Astrocyte of the cerebellum (primary cell): ENCODE measurements at regions not wholly inside any gene's neighbourhood (a gene's known extent, or its start where the extent isn't known, plus 50 kb on each side); places are given as distances from the start of the nearest gene placed in this dataset.

Experiments used
- DNase-seq: peaks from one replicate; pipeline ENCODE4 v3.0.0-alpha.2; 2011; ENCODE audit warnings: low read depth
- H3K4me3 ChIP-seq: 2 replicates; pipeline ENCODE4 v1.5.1; 2011; ENCODE audit warnings: mild to moderate bottlenecking, low read depth, low read length, moderate library complexity
- CTCF ChIP-seq: IDR thresholded peaks from 2 replicates; pipeline ENCODE4 v1.5.1; 2012; ENCODE audit warnings: low read length, low read depth, moderate library complexity, mild to moderate bottlenecking; ENCODE audit errors: missing control alignments
- in situ Hi-C: cut with HindIII; loops from 2 replicates; pipeline ENCODE4 v1.10.0; 2017; ENCODE audit warnings: low sequenced_read_pairs

- DNase-seq: no peak
- in situ Hi-C loops: no loop called here
- no peak for TF ChIP-seq CTCF
- H3K4me3 ChIP-seq: no peak overlapping the region
Measured at GRCh38 chr12:19880721-19881120, 441.4 kb downstream of the AEBP2 start.

- TF ChIP-seq CTCF: no peak
- in situ Hi-C loops: no loop called here
- DNase-seq: no peak
- H3K4me3 ChIP-seq: no peak overlapping the region
Measured at GRCh38 chr12:19882346-19882745, 443.1 kb downstream of the AEBP2 start.

GRCh38 chr12:19884021-19884492, 444.8 kb downstream of the AEBP2 start:
- in situ Hi-C loops: no loop called here
- no peak for DNase-seq
- no peak overlapping the region for H3K4me3 ChIP-seq
- no peak for TF ChIP-seq CTCF

- TF ChIP-seq CTCF: no peak
- in situ Hi-C loops: no loop called here
- DNase-seq: peak; percentile 62
- H3K4me3 ChIP-seq: no peak overlapping the region
Measured at GRCh38 chr12:19885093-19885812, 446.0 kb downstream of the AEBP2 start.

- in situ Hi-C loops: no loop called here
- TF ChIP-seq CTCF: no peak
- no peak overlapping the region for H3K4me3 ChIP-seq
- no peak for DNase-seq
Measured at GRCh38 chr12:19886065-19886464, 446.8 kb downstream of the AEBP2 start.

- TF ChIP-seq CTCF: no peak
- no peak overlapping the region for H3K4me3 ChIP-seq
- in situ Hi-C loops: no loop called here
- no peak for DNase-seq
Measured at GRCh38 chr12:19886639-19887064, 447.4 kb downstream of the AEBP2 start.
